GM12873 (cell line): ENCODE measurements at regions not wholly inside any gene's neighbourhood (a gene's known extent, or its start where the extent isn't known, plus 50 kb on each side); places are given as distances from the start of the nearest gene placed in this dataset.

Source experiments
- TF ChIP-seq, protein P1 (sequence below): IDR thresholded peaks from 2 replicates; pipeline ENCODE4 v1.5.1; 2012; ENCODE audit warnings: low read depth, mild to moderate bottlenecking, moderate library complexity, low read length, control low read depth; ENCODE audit not compliant: insufficient read depth; ENCODE audit errors: missing control alignments

- TF ChIP-seq, protein P1, sequence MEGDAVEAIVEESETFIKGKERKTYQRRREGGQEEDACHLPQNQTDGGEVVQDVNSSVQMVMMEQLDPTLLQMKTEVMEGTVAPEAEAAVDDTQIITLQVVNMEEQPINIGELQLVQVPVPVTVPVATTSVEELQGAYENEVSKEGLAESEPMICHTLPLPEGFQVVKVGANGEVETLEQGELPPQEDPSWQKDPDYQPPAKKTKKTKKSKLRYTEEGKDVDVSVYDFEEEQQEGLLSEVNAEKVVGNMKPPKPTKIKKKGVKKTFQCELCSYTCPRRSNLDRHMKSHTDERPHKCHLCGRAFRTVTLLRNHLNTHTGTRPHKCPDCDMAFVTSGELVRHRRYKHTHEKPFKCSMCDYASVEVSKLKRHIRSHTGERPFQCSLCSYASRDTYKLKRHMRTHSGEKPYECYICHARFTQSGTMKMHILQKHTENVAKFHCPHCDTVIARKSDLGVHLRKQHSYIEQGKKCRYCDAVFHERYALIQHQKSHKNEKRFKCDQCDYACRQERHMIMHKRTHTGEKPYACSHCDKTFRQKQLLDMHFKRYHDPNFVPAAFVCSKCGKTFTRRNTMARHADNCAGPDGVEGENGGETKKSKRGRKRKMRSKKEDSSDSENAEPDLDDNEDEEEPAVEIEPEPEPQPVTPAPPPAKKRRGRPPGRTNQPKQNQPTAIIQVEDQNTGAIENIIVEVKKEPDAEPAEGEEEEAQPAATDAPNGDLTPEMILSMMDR = no peak
Observed at GRCh38 chr14:41235466-41235865, 371.2 kb upstream of the LRFN5 start.

DNA sequence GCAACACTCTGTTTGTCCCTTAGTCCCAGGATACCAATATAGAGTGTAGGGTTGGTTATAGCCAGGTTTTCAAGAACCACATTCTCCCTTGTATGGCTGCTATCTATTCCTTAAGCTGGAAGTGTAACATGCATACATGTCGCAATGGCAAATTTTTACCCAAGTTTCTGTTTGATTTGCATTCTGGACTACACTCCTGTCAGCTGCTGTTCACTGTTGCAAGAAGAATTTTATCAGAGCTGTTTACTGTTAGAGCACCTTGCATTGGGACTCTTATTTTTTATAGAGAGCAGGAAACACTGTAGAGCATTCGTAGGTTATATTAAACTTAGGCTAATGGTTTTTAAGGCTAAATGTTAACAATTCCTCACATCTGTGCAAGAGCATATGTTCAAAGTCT is 376.0 kb upstream of the LRFN5 start:
- TF ChIP-seq, protein P1 = no peak

DNA sequence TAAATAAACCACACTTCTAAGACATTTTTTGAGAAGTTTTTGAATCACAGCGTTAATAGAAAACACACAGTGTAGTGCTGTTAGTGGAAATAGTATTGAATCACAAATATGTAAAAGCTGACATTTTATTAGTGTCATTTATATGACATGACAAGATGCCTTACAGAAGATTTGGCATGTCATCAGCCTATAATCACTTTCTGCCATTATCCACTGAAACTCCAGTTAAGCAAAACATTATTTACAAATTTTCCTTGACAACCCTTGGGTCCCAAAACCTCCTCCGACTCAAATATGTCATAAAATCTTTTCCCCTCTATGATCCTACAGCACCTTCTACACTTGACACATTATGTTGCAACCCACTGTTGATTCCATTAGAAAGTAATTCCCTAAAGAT is 376.9 kb upstream of the LRFN5 start:
- TF ChIP-seq, protein P1 = no peak

DNA sequence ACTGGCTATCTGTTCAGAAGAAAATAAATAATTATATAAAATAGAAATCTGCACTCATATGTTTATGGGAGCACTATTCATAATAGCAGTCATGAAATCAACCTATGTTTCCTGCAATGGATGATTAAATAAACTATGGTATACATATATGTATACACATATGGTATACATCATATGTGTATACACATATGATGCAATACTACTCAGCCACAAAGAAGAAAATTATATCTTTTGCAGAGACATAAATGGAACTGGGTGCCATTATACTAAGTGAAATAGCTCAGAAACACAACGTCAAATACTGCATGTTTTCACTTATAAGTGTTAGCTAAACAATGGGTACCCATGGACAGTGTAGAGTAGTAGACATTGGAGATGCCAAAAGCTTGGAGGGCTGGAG is 381.2 kb upstream of the LRFN5 start:
- TF ChIP-seq, protein P1 = no peak

GRCh38 chr14:41222581-41222980 is 384.1 kb upstream of the LRFN5 start:
- TF ChIP-seq, protein P1 = no peak

DNA sequence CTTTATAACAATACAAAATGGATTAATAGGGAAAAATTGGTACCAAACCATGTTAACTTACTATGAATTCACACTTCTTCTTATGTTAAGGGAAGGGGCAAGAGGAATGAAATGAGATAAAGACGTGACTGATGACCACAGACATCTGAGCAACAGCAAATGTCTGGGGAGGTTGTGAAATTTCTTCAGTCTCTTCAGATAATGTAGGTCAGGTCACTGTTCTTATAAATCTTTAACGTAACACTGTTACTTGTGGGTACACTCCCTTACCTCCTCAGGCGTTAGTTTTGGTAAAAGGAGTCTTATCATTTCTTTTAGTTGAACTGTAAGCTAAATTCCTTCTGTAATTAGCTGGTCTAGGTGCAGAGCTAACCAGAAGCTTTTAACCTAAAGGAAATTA is 405.0 kb upstream of the LRFN5 start:
- TF ChIP-seq, protein P1 = no peak

GRCh38 chr14:41187868-41188267 is 418.8 kb upstream of the LRFN5 start:
- TF ChIP-seq, protein P1 = no peak
